ENCODE measurements at regions not wholly inside any gene's neighbourhood (a gene's known extent, or its start where the extent isn't known, plus 50 kb on each side); places are given as distances from the start of the nearest gene placed in this dataset.
"Not testable (repeated sequence)": the region's sequence is repeated elsewhere in the genome, so short reads cannot be mapped to it uniquely, and the experiment has no call there.

DNA sequence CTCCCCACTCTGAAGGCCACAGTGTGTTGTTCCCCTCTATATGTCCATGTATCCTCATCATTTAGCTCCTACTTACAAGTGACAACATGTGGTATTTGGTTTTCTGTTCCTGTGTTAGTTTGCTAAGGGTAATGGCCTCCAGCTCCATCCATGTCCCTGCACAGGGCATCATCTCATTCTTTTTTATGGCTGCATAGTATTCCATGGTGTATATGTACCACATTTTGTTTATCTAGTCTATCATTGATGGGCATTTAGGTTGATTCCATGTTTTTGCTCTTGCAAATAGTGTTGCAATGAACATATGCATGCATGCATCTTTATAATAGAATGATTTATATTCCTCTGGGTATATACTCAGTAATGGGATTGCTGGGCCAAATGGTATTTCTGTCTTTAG, 135.8 kb upstream of the ELL2 start:
- TF ChIP-seq, protein P1, sequence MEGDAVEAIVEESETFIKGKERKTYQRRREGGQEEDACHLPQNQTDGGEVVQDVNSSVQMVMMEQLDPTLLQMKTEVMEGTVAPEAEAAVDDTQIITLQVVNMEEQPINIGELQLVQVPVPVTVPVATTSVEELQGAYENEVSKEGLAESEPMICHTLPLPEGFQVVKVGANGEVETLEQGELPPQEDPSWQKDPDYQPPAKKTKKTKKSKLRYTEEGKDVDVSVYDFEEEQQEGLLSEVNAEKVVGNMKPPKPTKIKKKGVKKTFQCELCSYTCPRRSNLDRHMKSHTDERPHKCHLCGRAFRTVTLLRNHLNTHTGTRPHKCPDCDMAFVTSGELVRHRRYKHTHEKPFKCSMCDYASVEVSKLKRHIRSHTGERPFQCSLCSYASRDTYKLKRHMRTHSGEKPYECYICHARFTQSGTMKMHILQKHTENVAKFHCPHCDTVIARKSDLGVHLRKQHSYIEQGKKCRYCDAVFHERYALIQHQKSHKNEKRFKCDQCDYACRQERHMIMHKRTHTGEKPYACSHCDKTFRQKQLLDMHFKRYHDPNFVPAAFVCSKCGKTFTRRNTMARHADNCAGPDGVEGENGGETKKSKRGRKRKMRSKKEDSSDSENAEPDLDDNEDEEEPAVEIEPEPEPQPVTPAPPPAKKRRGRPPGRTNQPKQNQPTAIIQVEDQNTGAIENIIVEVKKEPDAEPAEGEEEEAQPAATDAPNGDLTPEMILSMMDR (IDR thresholded peaks at IDR 0.05) = not testable (repeated sequence)
- TF ChIP-seq ZFX (IDR thresholded peaks at IDR 0.05; ENCODE audit: borderline replicate concordance) = not testable (repeated sequence)
